SK-N-MC (cell line): ENCODE measurements at regions not wholly inside any gene's neighbourhood (a gene's known extent, or its start where the extent isn't known, plus 50 kb on each side); places are given as distances from the start of the nearest gene placed in this dataset.

Experiments
- EZH2 ChIP-seq: fragments of 200-600 bp; sonication (generic); IDR thresholded peaks from one replicate; pipeline ENCODE4 v1.6.1; 2017; ENCODE audit warnings: antibody characterized with exemption
- POLR2AphosphoS5 ChIP-seq: IDR thresholded peaks from 2 replicates; pipeline ENCODE4 v1.6.1; 2012; ENCODE audit warnings: mild to moderate bottlenecking, low read depth, low read length, borderline replicate concordance

GRCh38 chr5:54671111-54671531 is 153.6 kb downstream of the SNX18 start:
- TF ChIP-seq EZH2 (no peak), POLR2AphosphoS5 (no peak)
